Activated naive CD8-positive, alpha-beta T cell treated with anti-CD3 and anti-CD28 coated beads, Interleukin-2, amount 50 U/mL, for 24 hours (primary cell): ENCODE measurements at regions not wholly inside any gene's neighbourhood (a gene's known extent, or its start where the extent isn't known, plus 50 kb on each side); places are given as distances from the start of the nearest gene placed in this dataset.
"Not testable (repeated sequence)": the region's sequence is repeated elsewhere in the genome, so short reads cannot be mapped to it uniquely, and the experiment has no call there.

Source experiments
- ATAC-seq: fragments of 150-1000 bp; cut with Tn5 transposase; one replicate; pipeline ENCODE4 v1.10.0; 2021
- DNase-seq: peaks from one replicate; pipeline ENCODE4 v3.0.0; 2021
- H3K27ac Mint-ChIP-seq: one replicate; pipeline ENCODE4 v1.8.0; 2021; ENCODE audit warnings: mild to moderate bottlenecking, mixed read lengths
- H3K27me3 Mint-ChIP-seq: one replicate; pipeline ENCODE4 v1.8.0; 2021; ENCODE audit warnings: mixed read lengths
- H3K36me3 Mint-ChIP-seq: one replicate; pipeline ENCODE4 v1.8.0; 2021; ENCODE audit warnings: low read depth, mixed read lengths
- H3K4me1 Mint-ChIP-seq: one replicate; pipeline ENCODE4 v1.8.0; 2021; ENCODE audit warnings: mixed read lengths
- H3K4me3 Mint-ChIP-seq: one replicate; pipeline ENCODE4 v1.8.0; 2021; ENCODE audit warnings: mild to moderate bottlenecking, moderate library complexity, mixed read lengths
- H3K9me3 Mint-ChIP-seq: one replicate; pipeline ENCODE4 v1.8.0; 2021; ENCODE audit warnings: mixed read lengths

GRCh38 chr7:91345449-91345848, 81.2 kb downstream of the FZD1 start:
- Mint-ChIP-seq H3K27ac (no peak overlapping the region), H3K4me3 (no peak overlapping the region), H3K27me3 (no peaks in the 10 kb centered on the region), H3K36me3 (no peaks in the 10 kb centered on the region), H3K9me3 (no peaks in the 10 kb centered on the region), H3K4me1 (no peaks in the 10 kb centered on the region)
- ATAC-seq (no peak), DNase-seq (no peak)

- ATAC-seq, result no peak
- no peaks in the 10 kb centered on the region for H3K9me3 Mint-ChIP-seq
- H3K27ac Mint-ChIP-seq, result no peak overlapping the region
- no peak for DNase-seq
- no peak overlapping the region for H3K4me3 Mint-ChIP-seq
- no peaks in the 10 kb centered on the region for H3K27me3 Mint-ChIP-seq
- H3K4me1 Mint-ChIP-seq, result no peaks in the 10 kb centered on the region
- no peaks in the 10 kb centered on the region for H3K36me3 Mint-ChIP-seq
Measured at GRCh38 chr7:91346426-91346825, 82.2 kb downstream of the FZD1 start.

- Mint-ChIP-seq H3K4me1 (no peaks in the 10 kb centered on the region), H3K36me3 (no peaks in the 10 kb centered on the region), H3K27ac (no peak overlapping the region), H3K4me3 (no peak overlapping the region), H3K27me3 (no peaks in the 10 kb centered on the region), H3K9me3 (no peaks in the 10 kb centered on the region)
- DNase-seq (no peak), ATAC-seq (no peak)
Measured at GRCh38 chr7:91347290-91347689, 83.1 kb downstream of the FZD1 start.

- Mint-ChIP-seq H3K4me3 (no peak overlapping the region), H3K36me3 (no peaks in the 10 kb centered on the region), H3K27ac (no peak overlapping the region), H3K4me1 (no peaks in the 10 kb centered on the region), H3K27me3 (no peaks in the 10 kb centered on the region), H3K9me3 (no peaks in the 10 kb centered on the region)
- ATAC-seq (no peak), DNase-seq (no peak)
Measured at GRCh38 chr7:91348711-91349110, 84.5 kb downstream of the FZD1 start.

GRCh38 chr7:91351374-91351773, 87.1 kb downstream of the FZD1 start:
- ATAC-seq (no peak), DNase-seq (no peak)
- no peaks in the 10 kb centered on the region for H3K36me3 Mint-ChIP-seq
- no peak overlapping the region for H3K4me3 Mint-ChIP-seq
- no peaks in the 10 kb centered on the region for H3K4me1 Mint-ChIP-seq
- no peaks in the 10 kb centered on the region for H3K27me3 Mint-ChIP-seq
- H3K9me3 Mint-ChIP-seq, result no peaks in the 10 kb centered on the region
- H3K27ac Mint-ChIP-seq, result no peak overlapping the region

- H3K36me3 Mint-ChIP-seq, result no peaks in the 10 kb centered on the region
- H3K27ac Mint-ChIP-seq, result no peak overlapping the region
- DNase-seq (no peak), ATAC-seq (no peak)
- H3K9me3 Mint-ChIP-seq, result no peaks in the 10 kb centered on the region
- H3K27me3 Mint-ChIP-seq, result no peaks in the 10 kb centered on the region
- no peak overlapping the region for H3K4me3 Mint-ChIP-seq
- H3K4me1 Mint-ChIP-seq, result no peaks in the 10 kb centered on the region
Measured at GRCh38 chr7:91352091-91352490, 87.9 kb downstream of the FZD1 start.

GRCh38 chr7:91353848-91354247, 89.6 kb downstream of the FZD1 start:
- ATAC-seq, result no peak
- no peaks in the 10 kb centered on the region for H3K4me1 Mint-ChIP-seq

GRCh38 chr7:91355695-91356435, 91.6 kb downstream of the FZD1 start:
- no peak overlapping the region for H3K4me3 Mint-ChIP-seq
- H3K27me3 Mint-ChIP-seq, result no peaks in the 10 kb centered on the region
- no peak overlapping the region for H3K27ac Mint-ChIP-seq
- ATAC-seq, result no peak
- H3K36me3 Mint-ChIP-seq, result no peaks in the 10 kb centered on the region
- no peaks in the 10 kb centered on the region for H3K4me1 Mint-ChIP-seq
- DNase-seq, result no peak
- H3K9me3 Mint-ChIP-seq, result no peaks in the 10 kb centered on the region

More at GRCh38 chr7:91353848-91354247, 89.6 kb downstream of the FZD1 start:
- H3K9me3 Mint-ChIP-seq, result no peaks in the 10 kb centered on the region
- DNase-seq, result no peak
- H3K27ac Mint-ChIP-seq, result no peak overlapping the region
- H3K27me3 Mint-ChIP-seq, result no peaks in the 10 kb centered on the region
- no peaks in the 10 kb centered on the region for H3K36me3 Mint-ChIP-seq
- H3K4me3 Mint-ChIP-seq, result no peak overlapping the region

- Mint-ChIP-seq H3K27me3 (no peaks in the 10 kb centered on the region), H3K4me3 (no peak overlapping the region), H3K36me3 (no peaks in the 10 kb centered on the region), H3K9me3 (no peaks in the 10 kb centered on the region), H3K27ac (no peak overlapping the region), H3K4me1 (no peaks in the 10 kb centered on the region)
- DNase-seq (no peak), ATAC-seq (no peak)
Measured at GRCh38 chr7:91356915-91357314, 92.7 kb downstream of the FZD1 start.

- Mint-ChIP-seq H3K4me3 (no peak overlapping the region), H3K36me3 (no peaks in the 10 kb centered on the region), H3K27ac (no peak overlapping the region), H3K9me3 (no peaks in the 10 kb centered on the region), H3K27me3 (no peaks in the 10 kb centered on the region), H3K4me1 (no peaks in the 10 kb centered on the region)
- ATAC-seq, result no peak
- no peak for DNase-seq
Measured at GRCh38 chr7:91357379-91357778, 93.1 kb downstream of the FZD1 start.

- H3K9me3 Mint-ChIP-seq, result no peaks in the 10 kb centered on the region
- H3K4me1 Mint-ChIP-seq, result no peaks in the 10 kb centered on the region
- no peaks in the 10 kb centered on the region for H3K27me3 Mint-ChIP-seq
- DNase-seq (no peak), ATAC-seq (no peak)
- no peak overlapping the region for H3K4me3 Mint-ChIP-seq
- H3K27ac Mint-ChIP-seq, result no peak overlapping the region
- H3K36me3 Mint-ChIP-seq, result no peaks in the 10 kb centered on the region
Measured at GRCh38 chr7:91357901-91358300, 93.7 kb downstream of the FZD1 start.

- no peaks in the 10 kb centered on the region for H3K27me3 Mint-ChIP-seq
- no peak overlapping the region for H3K4me3 Mint-ChIP-seq
- DNase-seq (no peak), ATAC-seq (no peak)
- no peaks in the 10 kb centered on the region for H3K4me1 Mint-ChIP-seq
- H3K9me3 Mint-ChIP-seq, result no peaks in the 10 kb centered on the region
- H3K27ac Mint-ChIP-seq, result no peak overlapping the region
- H3K36me3 Mint-ChIP-seq, result no peaks in the 10 kb centered on the region
Measured at GRCh38 chr7:91358303-91358702, 94.1 kb downstream of the FZD1 start.

- H3K9me3 Mint-ChIP-seq, H3K27me3 Mint-ChIP-seq, H3K36me3 Mint-ChIP-seq, H3K4me3 Mint-ChIP-seq, H3K27ac Mint-ChIP-seq, H3K4me1 Mint-ChIP-seq, DNase-seq, ATAC-seq: not testable (repeated sequence)
Measured at GRCh38 chr7:91365097-91365496, 100.9 kb downstream of the FZD1 start.

- DNase-seq (no peak), ATAC-seq (no peak)
- Mint-ChIP-seq H3K36me3 (no peaks in the 10 kb centered on the region), H3K4me1 (no peaks in the 10 kb centered on the region), H3K27ac (no peak overlapping the region), H3K9me3 (peaks cover 6% of the 10 kb centered on the region), H3K27me3 (peaks cover 3% of the 10 kb centered on the region), H3K4me3 (no peak overlapping the region)
Measured at GRCh38 chr7:91366091-91366490, 101.9 kb downstream of the FZD1 start.

- Mint-ChIP-seq H3K27ac (no peak overlapping the region), H3K36me3 (no peaks in the 10 kb centered on the region), H3K4me1 (no peaks in the 10 kb centered on the region), H3K4me3 (no peak overlapping the region), H3K9me3 (peaks cover 6% of the 10 kb centered on the region), H3K27me3 (peaks cover 3% of the 10 kb centered on the region)
- no peak for ATAC-seq
- no peak for DNase-seq
Measured at GRCh38 chr7:91367812-91368578, 103.8 kb downstream of the FZD1 start.
